Lower leg skin (tissue), 3 donors: ENCODE measurements at regions not wholly inside any gene's neighbourhood (a gene's known extent, or its start where the extent isn't known, plus 50 kb on each side); places are given as distances from the start of the nearest gene placed in this dataset.

Experiments used
- POLR2A ChIP-seq, 2 donors: fragments of 450-650 bp; IDR thresholded peaks; one replicate each; pipeline ENCODE4 v1.6.1; 2016 to 2017; ENCODE audit warnings: antibody characterized with exemption in 2 of 2, mild to moderate bottlenecking in 1 of 2, moderate library complexity in 1 of 2
- TF ChIP-seq, protein P1 (sequence below), 3 donors: fragments of 450-650 bp; IDR thresholded peaks; one replicate each; pipeline ENCODE4 v1.5.1; 2016; ENCODE audit warnings: antibody characterized with exemption in 3 of 3, mild to moderate bottlenecking in 3 of 3, moderate library complexity in 2 of 3

DNA sequence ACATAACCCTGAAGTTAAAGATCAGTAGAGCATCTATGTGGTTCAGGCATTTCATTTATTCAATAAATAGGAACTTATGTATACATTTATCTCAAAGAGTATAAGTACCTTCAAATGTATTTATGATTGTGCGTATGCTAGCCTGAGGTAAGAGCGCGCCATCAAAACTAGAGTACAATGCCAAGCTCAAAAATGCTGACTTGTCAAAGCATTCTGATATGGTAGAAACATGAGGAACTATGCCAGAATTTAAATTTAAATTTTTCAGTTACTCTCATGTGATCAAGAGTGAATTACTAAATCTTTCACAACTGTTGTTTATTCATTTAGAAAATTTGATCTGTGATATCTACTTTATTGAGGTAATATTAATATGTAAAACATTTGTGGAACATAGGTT is 225.5 kb upstream of the CDH8 start:
- TF ChIP-seq, protein P1, sequence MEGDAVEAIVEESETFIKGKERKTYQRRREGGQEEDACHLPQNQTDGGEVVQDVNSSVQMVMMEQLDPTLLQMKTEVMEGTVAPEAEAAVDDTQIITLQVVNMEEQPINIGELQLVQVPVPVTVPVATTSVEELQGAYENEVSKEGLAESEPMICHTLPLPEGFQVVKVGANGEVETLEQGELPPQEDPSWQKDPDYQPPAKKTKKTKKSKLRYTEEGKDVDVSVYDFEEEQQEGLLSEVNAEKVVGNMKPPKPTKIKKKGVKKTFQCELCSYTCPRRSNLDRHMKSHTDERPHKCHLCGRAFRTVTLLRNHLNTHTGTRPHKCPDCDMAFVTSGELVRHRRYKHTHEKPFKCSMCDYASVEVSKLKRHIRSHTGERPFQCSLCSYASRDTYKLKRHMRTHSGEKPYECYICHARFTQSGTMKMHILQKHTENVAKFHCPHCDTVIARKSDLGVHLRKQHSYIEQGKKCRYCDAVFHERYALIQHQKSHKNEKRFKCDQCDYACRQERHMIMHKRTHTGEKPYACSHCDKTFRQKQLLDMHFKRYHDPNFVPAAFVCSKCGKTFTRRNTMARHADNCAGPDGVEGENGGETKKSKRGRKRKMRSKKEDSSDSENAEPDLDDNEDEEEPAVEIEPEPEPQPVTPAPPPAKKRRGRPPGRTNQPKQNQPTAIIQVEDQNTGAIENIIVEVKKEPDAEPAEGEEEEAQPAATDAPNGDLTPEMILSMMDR (IDR thresholded peaks at IDR 0.05) = no peak
- TF ChIP-seq POLR2A (IDR thresholded peaks at IDR 0.05) = no peak
